ENCODE measurements at regions not wholly inside any gene's neighbourhood (a gene's known extent, or its start where the extent isn't known, plus 50 kb on each side); places are given as distances from the start of the nearest gene placed in this dataset.

DNA sequence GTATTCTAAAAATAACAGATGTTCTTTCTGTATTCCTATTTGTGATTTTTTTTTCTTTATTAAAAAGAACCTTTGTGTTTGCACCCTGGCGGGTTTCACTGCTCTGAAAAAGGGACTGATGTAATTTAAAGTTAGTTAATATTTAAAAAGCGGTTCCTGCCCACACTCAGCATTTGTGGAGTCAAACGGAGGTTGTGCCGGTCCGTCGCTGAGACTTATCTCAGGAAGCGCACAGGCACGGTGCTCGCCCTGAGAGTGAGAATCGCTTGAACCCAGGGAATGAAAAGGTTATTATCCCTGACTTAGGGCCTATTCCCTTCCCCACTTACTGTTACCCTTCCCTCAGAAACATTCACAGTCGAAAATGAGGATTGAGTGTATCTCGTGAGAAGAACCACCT, 366.7 kb downstream of the THBS2 start:
- TF ChIP-seq, protein P1, sequence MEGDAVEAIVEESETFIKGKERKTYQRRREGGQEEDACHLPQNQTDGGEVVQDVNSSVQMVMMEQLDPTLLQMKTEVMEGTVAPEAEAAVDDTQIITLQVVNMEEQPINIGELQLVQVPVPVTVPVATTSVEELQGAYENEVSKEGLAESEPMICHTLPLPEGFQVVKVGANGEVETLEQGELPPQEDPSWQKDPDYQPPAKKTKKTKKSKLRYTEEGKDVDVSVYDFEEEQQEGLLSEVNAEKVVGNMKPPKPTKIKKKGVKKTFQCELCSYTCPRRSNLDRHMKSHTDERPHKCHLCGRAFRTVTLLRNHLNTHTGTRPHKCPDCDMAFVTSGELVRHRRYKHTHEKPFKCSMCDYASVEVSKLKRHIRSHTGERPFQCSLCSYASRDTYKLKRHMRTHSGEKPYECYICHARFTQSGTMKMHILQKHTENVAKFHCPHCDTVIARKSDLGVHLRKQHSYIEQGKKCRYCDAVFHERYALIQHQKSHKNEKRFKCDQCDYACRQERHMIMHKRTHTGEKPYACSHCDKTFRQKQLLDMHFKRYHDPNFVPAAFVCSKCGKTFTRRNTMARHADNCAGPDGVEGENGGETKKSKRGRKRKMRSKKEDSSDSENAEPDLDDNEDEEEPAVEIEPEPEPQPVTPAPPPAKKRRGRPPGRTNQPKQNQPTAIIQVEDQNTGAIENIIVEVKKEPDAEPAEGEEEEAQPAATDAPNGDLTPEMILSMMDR (conservative IDR thresholded peaks at IDR 0.05): no peak
- no peak for TF ChIP-seq ZFX (IDR thresholded peaks at IDR 0.05)
